Skin of body (tissue), 2 donors: ENCODE measurements at regions not wholly inside any gene's neighbourhood (a gene's known extent, or its start where the extent isn't known, plus 50 kb on each side); places are given as distances from the start of the nearest gene placed in this dataset. TPM values are rescaled to one million over a fixed set of nuclear protein-coding genes. Genes with fewer than 3 reads are reported as not detected.

Experiments
- DNase-seq: peaks from one replicate; lab custom pipeline; 2025; lab: John Stamatoyannopoulos, UW
- small RNA-seq: library from RNA; depleted of rRNA; stranded (forward); fragments of <200 nt; gene quantifications from one replicate; pipeline ENCODE3, GENCODE V24; 2014; ENCODE audit warnings: low replicate concordance

- no peak for DNase-seq
These were observed 51.3 kb upstream of the MAGI2 start for GRCh38 chr7:79504607-79505389.

Small RNA genes lying in the stretch of these regions (small RNA-seq; reads per million reads assigned to genes)
- not detected for gene RNA5SP234
- gene RNU6-849P: not detected
